GM18519 (cell line): ENCODE measurements at regions not wholly inside any gene's neighbourhood (a gene's known extent, or its start where the extent isn't known, plus 50 kb on each side); places are given as distances from the start of the nearest gene placed in this dataset.

Source experiments
- ATAC-seq: cut with Tn5 transposase; IDR thresholded peaks from one replicate; pipeline ENCODE4 v1.9.1; 2021; ENCODE audit warnings: mild to moderate bottlenecking, moderate library complexity; ENCODE audit not compliant: unreplicated experiment, low FRiP score

DNA sequence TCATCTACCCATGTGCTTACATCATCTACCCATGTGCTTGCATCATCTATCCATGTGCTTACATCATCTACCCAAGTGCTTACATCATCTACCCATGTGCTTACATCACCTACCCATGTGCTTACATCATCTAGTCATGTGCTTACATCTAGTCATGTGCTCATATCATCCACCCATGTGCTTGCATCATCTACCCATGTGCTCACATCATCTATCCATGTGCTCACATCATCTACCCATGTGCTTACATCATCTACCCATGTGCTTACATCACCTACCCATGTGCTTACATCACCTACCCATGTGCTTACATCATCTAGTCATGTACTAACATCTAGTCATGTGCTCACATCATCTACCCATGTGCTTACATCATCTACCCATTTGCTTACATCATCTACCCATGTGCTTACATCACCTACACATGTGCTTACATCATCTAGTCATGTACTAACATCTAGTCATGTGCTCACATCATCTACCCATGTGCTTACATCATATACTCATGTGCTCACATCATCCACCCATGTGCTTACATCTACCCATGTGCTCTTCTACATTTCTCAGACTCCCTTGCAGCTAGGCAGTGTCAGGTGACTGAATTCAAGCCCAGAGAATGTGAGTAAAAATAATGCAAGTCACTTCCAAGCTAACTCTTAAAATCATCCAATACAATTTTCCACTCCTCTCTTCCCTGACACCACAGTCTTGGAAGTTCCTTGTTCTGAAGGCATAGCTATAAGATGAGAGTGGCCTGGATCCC is 196.8 kb downstream of the CBLN1 start:
- no peak for ATAC-seq

DNA sequence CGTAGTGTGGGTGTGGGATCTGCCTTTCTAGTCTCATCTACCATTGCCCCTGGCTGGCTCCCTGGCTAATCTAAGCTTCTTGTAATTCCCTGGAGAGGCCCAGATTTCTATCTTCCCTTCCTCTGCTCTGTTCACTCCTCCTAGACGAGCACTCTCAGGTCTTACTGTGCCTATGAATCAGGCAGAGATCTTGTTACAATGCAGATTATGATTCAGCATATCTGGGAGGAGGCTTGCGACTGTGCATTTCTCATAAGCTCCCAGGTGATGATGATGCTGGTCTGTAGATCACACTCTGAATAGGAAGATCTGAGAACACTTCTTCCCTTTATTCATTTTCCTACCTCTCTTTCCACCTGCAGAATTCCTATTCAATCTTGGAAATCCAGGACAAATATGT is 200.1 kb downstream of the CBLN1 start:
- ATAC-seq = no peak

DNA sequence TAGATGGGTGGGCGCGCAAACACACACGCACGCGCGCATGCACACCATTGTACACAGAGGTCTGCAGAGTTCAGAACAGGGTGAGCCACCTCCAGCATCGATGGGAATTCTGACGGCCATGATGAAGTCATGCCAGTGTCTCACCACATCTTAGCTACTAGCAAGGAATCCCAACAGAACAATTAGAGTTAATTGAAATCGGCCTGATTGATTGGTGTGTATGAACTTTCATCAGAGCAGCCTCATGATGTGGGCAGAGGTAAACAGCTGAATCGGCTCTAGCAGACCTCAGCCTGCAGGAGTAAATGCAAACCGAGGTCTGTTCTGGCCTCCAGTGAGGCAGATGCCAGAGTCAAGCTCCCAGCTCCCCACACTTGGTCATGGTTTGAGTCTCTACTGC is 200.6 kb downstream of the CBLN1 start:
- no peak for ATAC-seq

DNA sequence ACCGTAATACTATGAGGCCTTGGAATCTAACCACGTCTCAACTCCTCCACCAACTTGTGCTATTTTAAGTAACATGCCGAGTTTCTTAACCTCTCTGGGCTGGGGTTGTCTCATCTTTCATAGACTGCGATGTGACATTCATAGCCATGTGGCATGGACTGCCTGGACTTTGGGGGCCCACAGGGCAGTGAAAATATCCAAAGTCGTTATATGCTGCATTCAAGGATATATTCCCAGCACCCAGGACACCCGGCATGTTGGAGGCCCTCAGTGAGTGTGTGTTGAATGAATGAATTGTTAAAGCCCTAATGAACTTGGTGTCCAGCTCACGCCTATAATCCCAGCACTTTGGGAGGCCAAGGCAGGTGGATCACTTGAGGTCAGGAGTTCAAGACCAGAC is 203.1 kb downstream of the CBLN1 start:
- ATAC-seq = no peak

DNA sequence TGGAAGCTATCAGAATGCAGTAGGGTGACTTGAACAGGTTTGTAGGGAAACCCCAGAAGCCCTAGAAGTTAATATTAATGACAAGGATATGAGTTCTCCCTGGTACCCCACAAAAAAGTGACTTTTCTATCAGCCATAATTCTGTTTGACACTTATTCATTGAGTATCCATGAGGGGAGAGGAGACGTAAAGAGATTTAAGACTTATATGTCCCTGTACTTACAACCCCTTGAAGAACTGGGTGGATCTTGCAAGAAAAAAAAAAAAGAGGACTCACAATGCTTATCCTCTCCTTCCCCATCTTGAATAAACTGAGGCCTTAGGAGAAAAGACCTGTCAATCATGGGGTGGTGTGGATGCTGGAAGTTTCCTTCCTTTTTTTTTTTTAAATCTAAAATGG is 203.5 kb downstream of the CBLN1 start:
- ATAC-seq = no peak

DNA sequence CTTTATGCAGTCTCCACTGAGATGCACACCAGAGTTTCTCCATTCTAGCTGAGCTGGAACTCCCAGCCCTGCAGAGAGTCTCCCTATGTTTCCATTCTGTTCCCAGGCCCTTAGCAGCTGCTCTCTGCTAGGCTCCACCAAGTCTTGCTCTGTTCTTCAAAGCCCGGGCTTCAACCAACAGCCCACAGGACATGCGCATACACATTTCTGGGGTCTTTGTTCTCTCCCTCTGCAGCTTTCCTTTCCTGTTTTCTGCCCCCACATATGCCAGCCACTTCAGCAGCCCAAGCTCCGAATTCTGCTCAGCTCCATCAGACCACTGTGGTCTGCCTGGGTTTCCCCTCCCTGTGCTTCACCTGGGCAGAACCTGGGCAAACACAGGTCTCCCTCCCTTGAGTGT is 205.9 kb downstream of the CBLN1 start:
- ATAC-seq = no peak

DNA sequence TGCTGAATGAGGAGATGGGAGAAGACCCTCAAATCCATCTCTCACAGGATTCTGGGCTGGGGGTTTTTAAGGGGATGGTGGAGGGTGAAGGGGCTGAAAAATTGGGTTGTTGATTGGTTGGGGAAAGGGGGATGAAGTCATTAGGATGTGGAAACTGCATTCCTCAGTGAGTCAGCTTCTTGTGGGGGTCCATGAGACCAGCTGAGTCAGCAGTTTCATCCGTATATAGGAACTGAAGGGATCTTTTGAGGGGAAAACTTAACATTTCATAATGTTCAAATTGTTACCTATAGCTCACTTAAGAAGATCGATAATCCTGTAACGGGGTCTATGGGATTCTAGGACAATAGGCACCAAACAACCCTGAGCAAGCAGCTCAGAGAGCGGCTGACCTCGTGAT is 213.4 kb downstream of the CBLN1 start:
- ATAC-seq = no peak

DNA sequence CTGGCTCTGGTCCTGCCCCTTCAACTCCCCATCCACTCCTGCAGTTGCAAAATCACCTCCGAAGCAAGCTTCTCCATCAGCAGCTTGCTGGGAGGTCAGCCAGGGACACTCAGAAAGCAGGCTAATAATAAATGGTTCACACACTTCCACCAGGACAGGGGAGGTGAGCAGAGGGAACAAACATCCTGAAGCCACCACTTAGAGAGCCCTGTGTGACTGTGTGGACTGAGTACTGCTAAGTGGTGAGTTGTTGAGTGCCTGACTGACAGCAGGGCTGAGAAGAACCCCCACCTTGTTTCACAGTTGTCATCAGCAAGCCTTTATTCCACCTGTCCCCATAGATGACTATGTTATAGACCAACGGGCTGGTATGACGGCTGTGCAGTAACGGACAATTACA is 213.9 kb downstream of the CBLN1 start:
- no peak for ATAC-seq

DNA sequence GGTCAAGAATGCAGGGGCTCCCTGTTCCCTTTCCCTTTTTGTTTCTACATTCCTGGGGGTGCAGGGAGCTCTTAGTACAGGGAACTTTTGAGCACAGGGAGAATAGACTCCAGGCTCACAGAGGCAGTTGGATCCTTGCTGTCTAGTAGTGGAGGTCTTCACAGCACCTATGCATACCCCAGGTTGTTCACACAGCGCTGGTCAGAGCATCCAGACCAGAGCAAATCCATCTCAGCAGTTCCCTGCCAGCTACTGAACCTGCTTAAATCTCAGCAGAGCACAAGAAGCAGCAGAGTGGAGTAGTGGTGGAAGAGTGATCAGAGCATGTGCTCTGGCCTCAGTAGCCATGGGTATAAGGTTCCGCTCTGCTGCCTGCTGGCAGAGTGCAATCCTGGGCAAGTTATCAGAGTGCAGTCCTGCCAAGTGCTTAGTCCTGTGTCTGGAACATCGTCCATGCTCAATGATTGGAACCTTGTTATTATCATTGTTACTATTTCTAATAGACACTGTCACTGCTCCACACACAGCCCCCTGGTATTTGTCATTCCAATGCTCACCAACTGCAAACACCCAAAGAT is 220.4 kb downstream of the CBLN1 start:
- no peak for ATAC-seq

DNA sequence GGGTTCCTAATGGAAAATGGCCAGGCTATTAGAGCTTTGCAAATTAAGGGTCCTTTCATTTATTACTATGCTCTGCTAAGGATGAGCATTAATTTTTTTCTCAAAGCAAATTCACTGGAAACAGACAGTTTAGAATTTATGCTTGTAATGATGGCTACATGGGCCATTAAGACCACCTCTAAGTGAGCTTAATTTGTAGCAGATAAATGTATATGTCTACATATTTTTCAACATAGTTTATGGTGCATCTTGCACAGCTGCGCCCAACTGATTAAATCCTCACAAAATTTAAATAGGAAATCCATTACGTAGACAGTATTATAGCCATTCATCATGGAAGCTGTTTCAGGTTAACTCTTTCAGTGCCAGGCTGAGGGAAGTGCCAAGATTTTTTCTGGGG is 220.9 kb downstream of the CBLN1 start:
- ATAC-seq = no peak

DNA sequence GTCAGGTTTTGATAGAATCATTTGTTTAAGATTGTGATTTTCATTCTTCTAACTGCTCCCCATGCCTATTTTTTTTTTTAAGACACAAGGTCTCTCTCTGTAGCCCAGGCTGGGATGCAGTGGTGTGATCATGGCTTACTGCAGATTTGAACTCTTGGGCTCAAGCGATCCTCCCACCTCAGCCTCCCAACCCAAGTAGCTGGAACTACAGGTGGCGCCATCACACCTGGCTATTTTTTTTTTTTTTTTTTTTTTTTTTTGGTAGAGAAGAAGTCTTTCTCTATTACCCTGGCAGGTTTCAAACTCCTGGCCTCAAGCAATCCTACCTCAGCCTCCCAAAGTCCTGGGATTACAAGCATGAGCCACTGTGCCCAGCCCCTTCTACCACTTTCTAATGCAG is 223.3 kb downstream of the CBLN1 start:
- ATAC-seq = no peak

DNA sequence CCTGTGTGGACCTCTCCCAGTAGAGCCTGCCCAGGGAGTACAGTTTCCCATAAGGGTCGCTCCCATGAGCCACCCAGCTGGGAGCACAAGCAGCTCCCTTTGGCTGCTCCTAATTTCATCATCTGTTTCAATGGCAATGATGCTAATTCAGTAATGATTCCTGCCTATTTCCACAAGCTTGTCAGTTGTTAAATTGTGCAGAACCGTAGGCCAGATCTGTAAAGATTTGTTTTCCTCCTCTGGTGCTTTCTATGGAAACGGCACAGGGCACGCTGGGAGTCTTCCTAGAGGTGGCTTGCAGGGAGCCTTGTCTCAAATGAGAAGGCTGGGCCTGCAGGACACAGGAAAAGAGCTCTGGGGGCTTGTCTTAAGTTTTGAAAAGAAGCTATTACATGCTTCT is 223.7 kb downstream of the CBLN1 start:
- ATAC-seq = no peak

DNA sequence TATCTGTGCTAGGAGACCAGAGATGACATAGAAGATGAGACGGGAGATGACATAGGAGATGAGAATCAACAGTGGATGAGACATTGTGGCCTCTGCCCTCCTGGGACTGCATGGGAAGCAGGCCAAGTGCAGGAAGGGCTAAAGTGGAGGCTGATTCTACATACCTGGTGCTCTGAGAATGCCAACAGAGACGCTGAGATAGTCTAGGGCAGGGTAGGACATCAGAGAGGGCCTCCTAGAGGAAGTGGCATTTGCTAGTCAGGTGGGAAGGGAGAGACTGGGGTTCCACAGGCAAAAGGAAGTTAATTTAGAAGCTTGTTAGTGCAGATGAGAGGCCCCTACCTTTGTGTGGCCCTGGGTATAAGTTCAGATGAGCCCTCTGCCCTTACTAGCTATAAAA is 224.2 kb downstream of the CBLN1 start:
- ATAC-seq = no peak

DNA sequence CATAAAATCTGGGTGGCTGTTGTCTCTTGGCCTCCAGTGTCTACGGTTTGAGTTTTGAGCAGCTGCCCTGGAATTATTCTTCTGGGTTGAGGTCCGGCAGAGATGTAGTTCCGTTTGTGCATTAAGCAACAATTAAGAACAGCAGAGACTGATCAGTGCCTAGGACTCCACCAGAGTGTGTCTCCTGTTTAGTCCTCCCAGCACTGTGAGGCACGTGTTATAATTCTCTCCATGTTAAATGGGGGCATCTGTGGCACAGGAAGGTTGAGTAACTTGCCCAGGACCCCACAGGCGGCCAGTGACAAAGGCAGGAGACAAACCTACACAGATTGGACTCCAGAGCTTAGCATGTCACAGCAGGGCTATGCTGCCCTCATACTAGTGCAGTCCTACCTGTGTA is 225.1 kb downstream of the CBLN1 start:
- no peak for ATAC-seq

DNA sequence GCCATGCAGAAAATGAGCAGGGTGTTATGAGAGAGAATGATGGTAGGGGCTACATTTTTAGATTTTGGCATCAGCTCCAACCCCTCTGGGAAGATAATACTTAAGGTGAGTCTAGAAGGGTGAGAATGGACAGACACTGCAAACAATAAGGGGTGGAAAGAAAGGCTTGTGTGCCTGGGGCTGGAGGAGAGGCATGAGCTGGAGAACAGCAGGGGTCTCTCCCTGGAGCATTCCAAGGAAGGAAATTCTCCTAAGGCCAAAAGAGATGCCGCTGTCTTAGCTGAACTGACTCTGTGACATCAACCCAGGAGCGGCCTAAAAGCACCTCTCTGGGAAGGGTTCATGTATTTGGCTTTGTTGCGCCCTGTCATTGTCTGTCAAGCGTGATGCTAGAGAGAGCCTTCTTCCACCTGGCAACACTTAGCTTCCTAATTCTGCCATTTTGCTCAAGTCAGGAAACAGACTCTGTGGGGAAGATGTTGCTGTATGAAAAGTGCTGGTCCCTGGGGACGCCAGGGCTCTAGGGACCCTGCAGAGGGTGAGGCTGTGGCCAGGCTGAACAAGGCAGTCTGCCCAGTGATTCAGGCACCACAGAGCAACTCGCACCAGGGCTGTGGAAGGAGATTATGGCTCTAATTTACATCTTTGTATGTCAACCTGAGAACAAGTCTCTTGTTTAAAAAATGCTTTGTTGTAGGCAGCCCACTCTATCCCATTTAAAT is 225.7 kb downstream of the CBLN1 start:
- no peak for ATAC-seq

DNA sequence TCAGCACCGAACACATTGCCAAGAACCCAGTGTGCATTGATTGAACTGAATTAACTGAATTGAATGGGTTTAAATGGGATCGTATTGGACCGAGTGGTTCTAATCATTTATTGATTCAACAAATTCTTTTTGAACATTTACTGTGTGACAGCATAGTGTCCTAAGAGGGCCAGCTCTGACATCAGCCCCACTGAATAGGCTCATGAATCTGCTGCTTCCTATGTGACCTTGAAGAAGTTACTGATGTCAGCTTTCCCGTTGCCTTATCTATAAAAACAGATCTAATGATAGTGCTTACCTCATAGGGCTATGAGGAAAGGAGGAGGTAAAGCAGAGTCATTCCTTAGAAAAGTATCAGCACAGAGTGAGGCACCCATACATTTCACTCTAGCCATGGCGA is 226.3 kb downstream of the CBLN1 start:
- ATAC-seq = no peak

DNA sequence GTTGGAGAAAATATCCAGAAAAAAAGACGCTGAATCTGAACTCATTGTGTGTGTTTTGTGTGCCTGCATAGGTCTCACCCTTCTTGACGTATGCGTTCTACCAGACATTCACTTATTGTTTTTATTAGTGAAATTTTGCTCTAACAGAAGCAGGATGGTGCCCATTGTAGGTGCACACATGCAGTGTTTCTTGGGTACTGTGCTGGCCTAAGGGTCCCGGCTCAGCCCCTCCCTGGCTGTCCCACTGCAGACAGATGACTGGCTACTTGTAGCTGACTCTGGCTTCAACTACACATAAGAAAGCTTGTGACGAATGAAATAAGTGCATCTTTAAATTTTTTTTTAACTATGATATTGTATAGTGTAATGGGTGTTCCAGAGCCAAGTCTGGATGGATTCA is 227.0 kb downstream of the CBLN1 start:
- ATAC-seq = no peak

DNA sequence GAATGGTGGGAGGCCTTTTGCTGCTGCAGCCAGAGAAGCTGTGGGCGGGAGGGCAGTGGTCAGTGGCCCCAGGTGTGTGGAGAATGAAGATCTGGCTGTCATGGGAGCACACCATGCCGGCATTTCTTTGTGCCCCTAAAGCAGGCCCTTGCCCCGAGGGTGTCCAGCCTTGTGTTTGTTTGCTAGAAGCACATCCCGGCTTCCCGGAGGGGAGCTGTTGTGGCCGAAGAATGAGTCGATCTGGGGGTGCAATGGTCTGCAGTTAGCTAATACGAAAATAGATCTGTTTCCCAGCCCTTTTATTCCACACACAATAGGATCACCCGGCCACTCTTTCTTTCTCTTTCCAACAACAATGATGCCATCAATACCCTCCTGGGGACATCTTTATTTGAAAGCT is 228.8 kb downstream of the CBLN1 start:
- ATAC-seq = no peak

DNA sequence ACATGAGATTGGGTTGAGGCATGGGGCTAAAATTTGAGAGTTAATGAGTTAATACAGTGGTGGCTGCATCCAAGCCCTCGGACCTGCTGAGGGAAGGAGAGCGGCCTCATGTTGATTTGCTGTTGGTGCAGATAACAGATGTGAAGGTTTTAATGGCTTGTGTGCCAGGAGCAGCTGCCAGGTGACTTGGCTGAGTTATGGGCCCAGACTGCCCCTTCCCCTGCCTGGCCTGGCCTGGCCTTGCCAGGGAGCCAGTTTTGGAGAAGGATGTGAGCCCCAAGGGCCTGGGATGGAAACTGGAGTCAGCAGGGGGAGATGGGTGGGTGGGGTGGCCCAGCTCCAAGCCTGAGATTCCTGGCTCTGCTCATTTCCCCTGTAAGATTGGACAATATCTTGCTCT is 230.1 kb downstream of the CBLN1 start:
- no peak for ATAC-seq

DNA sequence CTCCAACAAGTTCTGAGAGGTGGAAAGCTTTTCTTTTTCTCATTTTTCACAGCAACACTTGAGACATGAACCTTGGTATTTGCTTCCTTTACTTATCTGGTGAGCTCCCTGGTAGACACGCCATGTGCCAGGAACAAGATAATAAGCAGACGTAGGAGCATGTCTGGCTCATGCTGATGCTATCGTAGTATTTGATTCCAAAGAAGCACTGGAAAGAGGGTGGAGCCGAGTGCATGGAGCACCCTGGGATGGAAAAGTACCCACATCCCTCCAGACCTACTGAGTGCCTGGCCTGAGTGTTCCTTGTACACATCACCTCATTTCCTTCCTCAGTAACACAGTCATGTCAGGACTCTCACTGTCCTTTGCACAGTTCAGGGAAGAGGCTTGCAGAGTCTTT is 231.0 kb downstream of the CBLN1 start:
- no peak for ATAC-seq

DNA sequence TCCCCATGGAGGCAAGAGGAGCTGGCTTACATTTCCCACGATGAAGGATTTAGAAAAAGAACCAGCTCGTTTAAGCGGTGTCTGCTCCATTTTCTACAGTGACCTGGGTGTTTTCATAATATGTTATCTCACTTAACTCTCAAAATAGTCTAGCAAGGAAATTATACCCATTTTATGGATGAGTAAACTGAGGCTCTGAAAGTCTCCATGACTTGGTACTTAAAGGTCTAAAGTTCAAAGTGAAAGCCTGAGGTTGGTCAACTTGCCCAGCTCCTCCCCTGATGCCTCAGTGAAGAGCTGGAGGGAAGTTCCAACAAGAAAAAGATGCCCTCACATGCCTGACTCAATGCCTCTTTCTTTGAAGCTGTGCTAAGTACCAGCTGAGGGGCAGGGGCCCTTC is 232.0 kb downstream of the CBLN1 start:
- ATAC-seq = no peak

DNA sequence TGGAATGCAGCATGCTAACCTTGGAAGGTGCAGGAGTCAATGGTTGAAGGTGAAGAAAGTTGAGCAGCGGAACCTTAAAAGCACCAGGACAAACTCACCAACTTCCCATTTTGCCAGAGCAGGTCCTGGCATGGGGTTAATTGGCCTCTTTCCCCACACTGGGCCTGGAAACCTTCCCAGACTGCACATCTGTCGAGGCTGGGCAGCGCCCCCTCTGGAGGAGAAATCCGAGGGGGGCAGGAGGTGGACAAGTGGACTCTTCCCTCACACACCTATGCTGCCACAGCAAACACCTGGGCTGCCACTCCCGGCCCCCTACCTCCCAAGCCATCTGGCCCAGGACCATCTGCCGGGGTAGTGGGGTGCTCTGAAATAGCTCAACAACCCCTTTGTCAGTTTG is 232.4 kb downstream of the CBLN1 start:
- no peak for ATAC-seq
